NB4 (cell line): ENCODE measurements at regions not wholly inside any gene's neighbourhood (a gene's known extent, or its start where the extent isn't known, plus 50 kb on each side); places are given as distances from the start of the nearest gene placed in this dataset.

Experiments
- MAX ChIP-seq: IDR thresholded peaks from 2 replicates; pipeline ENCODE4 v1.6.1; 2011; ENCODE audit warnings: low read depth, low read length
- MYC ChIP-seq: IDR thresholded peaks from 2 replicates; pipeline ENCODE4 v1.6.1; 2011; ENCODE audit warnings: low read depth, low read length
- POLR2A ChIP-seq: IDR thresholded peaks from 2 replicates; pipeline ENCODE4 v1.6.1; 2011; ENCODE audit warnings: mild to moderate bottlenecking; ENCODE audit not compliant: insufficient read length; ENCODE audit errors: extremely low read depth
- TF ChIP-seq, protein P1 (sequence below): IDR thresholded peaks from one replicate; pipeline ENCODE4 v1.5.1; 2012; ENCODE audit warnings: low read depth, low read length

GRCh38 chr18:73594749-73595148, 552.9 kb downstream of the FBXO15 start:
- TF ChIP-seq, protein P1, sequence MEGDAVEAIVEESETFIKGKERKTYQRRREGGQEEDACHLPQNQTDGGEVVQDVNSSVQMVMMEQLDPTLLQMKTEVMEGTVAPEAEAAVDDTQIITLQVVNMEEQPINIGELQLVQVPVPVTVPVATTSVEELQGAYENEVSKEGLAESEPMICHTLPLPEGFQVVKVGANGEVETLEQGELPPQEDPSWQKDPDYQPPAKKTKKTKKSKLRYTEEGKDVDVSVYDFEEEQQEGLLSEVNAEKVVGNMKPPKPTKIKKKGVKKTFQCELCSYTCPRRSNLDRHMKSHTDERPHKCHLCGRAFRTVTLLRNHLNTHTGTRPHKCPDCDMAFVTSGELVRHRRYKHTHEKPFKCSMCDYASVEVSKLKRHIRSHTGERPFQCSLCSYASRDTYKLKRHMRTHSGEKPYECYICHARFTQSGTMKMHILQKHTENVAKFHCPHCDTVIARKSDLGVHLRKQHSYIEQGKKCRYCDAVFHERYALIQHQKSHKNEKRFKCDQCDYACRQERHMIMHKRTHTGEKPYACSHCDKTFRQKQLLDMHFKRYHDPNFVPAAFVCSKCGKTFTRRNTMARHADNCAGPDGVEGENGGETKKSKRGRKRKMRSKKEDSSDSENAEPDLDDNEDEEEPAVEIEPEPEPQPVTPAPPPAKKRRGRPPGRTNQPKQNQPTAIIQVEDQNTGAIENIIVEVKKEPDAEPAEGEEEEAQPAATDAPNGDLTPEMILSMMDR: no peak
- no peak for TF ChIP-seq POLR2A
- no peak for TF ChIP-seq MAX
- TF ChIP-seq MYC: no peak
